ENCODE measurements at regions not wholly inside any gene's neighbourhood (a gene's known extent, or its start where the extent isn't known, plus 50 kb on each side); places are given as distances from the start of the nearest gene placed in this dataset.
"Not testable (repeated sequence)": the region's sequence is repeated elsewhere in the genome, so short reads cannot be mapped to it uniquely, and the experiment has no call there.

DNA sequence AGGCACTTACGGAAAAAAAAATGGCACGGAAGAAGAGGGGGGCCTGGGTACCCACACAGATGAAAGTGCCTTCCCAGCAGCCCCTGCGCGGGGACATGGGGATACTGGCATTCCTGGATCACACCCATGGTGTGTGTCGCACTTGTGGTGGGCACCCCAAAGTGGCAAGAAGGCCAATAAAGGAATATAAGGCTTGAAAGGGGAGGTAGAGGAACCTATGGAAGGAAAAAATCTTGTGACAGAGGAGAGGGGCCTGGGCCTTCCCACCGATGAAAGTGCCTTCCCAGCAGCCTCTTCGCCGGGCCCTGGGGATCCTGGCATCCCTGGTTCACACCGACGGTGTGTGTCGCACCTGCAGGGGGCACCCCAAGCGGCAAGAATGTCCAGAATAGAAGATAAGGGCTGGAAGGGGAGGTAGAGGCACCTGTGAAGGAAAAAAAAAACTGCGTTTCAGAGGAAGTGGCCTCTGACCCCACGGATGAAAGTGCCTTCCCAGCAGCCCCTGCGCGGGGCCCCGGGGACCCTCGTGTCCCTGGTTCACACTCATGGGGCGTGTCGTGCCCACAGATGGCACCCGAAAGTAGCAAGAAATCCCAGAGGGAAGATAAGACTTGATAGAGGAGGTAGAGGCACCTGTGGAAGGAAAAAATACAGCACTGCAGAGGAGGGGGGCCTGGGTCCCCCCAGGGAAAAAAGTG is 284.0 kb downstream of the ALG10 start:
- no peak for DNase-seq (ENCODE audit: low spot score)
- Histone ChIP-seq H3K4me3 (no peak overlapping the region), H3K27ac (no peak overlapping the region)
- TF ChIP-seq, protein P1, sequence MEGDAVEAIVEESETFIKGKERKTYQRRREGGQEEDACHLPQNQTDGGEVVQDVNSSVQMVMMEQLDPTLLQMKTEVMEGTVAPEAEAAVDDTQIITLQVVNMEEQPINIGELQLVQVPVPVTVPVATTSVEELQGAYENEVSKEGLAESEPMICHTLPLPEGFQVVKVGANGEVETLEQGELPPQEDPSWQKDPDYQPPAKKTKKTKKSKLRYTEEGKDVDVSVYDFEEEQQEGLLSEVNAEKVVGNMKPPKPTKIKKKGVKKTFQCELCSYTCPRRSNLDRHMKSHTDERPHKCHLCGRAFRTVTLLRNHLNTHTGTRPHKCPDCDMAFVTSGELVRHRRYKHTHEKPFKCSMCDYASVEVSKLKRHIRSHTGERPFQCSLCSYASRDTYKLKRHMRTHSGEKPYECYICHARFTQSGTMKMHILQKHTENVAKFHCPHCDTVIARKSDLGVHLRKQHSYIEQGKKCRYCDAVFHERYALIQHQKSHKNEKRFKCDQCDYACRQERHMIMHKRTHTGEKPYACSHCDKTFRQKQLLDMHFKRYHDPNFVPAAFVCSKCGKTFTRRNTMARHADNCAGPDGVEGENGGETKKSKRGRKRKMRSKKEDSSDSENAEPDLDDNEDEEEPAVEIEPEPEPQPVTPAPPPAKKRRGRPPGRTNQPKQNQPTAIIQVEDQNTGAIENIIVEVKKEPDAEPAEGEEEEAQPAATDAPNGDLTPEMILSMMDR (IDR thresholded peaks at IDR 0.05) = no peak

DNA sequence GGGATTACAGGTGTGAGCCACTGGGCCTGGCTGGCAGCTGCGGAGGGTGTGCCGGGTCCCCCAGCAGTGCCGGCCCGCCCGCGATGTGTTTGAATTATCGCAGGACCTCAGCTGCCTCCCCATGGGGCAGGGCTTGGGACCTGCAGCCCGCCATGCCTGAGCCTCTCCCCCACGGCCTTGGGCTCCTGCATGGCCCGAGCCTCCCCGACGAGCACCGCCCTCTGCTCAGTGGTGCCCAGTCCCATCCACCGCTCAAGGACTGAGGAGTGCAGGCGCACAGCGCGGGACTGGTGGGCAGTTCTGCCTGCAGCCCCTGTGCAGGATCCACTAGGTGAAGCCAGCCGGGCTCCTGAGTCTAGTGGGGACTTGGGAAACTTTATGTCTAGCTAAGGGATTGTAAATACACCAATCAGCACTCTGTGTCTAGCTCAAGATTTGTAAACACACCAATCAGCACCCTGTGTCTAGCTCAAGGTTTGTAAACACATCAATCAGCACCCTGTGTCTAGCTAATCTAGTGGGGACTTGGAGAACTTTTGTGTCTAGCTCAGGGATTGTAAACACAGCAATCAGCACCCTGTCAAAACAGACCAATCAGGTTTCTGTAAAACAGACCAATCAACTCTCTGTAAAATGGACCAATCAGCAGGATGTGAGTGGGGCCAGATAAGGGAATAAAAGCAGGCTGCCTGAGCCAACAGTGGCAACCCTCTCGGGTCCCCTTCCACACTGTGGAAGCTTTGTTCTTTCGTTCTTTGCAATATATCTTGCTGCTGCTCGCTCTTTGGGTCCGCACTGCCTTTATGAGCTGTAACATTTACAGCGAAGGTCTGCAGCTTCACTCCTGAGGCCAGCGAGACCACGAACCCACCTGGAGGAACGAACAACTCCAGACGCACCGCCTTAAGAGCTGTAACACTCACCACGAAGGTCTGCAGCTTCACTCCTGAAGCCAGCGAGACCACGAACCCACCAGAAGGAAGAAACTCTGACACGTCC is 287.8 kb downstream of the ALG10 start:
- H3K27ac ChIP-seq; DNase-seq (ENCODE audit: low spot score); H3K4me3 ChIP-seq: not testable (repeated sequence)

DNA sequence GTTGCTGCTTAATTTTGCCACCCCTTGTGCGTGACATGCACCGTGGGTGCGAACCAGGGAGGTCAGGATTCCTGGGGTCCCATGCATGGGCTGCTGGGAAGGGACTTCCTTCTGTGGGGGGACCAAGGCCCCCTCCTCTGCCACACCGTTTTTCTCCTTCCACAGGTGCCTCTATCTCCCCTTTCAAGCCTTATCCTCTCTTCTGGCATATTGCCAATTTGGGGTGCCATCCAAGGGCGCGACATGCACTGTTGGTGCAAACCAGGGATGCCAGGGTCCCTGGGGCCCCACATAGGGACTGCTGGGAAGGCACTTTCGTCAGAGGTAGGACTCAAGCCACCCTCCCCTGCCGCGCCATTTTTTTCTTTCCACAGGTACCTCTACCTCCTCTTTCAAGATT is 289.0 kb downstream of the ALG10 start:
- Histone ChIP-seq H3K4me3 (no peak overlapping the region), H3K27ac (no peak overlapping the region)
- no peak for DNase-seq (ENCODE audit: low spot score)
- TF ChIP-seq, protein P1 (IDR thresholded peaks at IDR 0.05) = no peak

DNA sequence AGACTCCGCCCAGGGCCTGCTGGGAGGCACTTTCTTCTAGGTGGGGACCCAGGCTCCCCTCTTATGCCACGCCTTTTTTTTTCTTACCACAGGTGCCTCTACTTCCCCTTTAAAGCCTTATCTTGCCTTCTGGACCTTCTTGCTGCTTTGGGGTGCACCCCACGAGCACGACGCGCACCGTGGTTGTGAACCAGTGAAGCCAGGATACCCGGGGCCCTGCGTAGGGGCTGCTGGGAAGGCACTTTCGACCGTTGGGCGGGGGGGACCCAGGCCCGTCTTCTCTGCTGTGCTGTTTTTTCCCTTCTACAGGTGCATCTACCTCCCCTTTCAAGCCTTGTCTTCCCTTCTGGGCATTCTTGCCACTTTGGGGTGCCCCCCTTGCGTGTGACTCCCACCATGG is 305.4 kb downstream of the ALG10 start:
- Histone ChIP-seq H3K4me3 (no peak overlapping the region), H3K27ac (no peak overlapping the region)
- TF ChIP-seq, protein P1 (IDR thresholded peaks at IDR 0.05) = no peak
- no peak for DNase-seq (ENCODE audit: low spot score)

DNA sequence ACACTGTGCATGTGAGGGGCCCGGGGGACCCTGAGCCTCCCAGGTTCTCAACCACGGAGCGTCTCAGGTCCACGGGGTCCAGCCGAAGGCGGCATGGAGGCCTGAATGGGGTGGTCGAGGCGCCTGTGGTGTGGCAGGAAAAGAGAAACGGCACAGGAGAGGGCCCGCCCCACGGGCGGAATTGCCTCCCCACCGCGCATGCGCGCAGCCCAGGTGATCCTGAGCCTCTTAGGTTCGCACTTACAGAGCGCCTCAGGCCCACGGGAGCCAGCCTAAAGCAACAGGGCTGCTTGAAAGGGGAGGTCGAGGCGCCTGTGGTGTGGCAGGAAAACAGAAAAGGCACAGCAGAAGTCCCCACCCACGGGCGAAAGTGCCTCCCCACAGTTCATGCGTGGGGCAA is 311.0 kb downstream of the ALG10 start:
- no peak for DNase-seq (ENCODE audit: low spot score)
- TF ChIP-seq, protein P1 (IDR thresholded peaks at IDR 0.05) = no peak
- H3K27ac ChIP-seq = no peak overlapping the region
- H3K4me3 ChIP-seq = no peak overlapping the region

DNA sequence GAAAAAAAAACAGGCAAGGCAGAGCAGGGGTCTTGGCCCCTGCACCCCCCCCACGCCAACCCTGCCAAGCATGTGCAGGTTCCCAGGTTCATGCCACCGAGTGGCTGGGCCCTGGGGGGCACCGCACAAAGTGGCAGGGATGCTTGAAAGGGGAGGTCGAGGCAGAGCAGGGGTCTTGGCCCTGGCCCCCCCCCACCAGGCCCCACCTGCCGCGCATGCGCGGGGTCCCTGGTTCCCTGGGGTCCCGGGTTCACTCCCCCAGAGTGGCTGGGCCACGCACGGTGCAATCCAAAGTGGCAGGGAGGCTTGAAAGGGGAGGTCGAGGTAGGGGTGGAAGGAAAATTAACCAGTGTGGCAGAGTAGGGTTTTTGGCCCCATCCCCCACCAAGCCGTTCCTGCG is 312.2 kb downstream of the ALG10 start:
- no peak overlapping the region for H3K27ac ChIP-seq
- DNase-seq (ENCODE audit: low spot score) = no peak
- no peak overlapping the region for H3K4me3 ChIP-seq
- TF ChIP-seq, protein P1 (IDR thresholded peaks at IDR 0.05) = no peak

DNA sequence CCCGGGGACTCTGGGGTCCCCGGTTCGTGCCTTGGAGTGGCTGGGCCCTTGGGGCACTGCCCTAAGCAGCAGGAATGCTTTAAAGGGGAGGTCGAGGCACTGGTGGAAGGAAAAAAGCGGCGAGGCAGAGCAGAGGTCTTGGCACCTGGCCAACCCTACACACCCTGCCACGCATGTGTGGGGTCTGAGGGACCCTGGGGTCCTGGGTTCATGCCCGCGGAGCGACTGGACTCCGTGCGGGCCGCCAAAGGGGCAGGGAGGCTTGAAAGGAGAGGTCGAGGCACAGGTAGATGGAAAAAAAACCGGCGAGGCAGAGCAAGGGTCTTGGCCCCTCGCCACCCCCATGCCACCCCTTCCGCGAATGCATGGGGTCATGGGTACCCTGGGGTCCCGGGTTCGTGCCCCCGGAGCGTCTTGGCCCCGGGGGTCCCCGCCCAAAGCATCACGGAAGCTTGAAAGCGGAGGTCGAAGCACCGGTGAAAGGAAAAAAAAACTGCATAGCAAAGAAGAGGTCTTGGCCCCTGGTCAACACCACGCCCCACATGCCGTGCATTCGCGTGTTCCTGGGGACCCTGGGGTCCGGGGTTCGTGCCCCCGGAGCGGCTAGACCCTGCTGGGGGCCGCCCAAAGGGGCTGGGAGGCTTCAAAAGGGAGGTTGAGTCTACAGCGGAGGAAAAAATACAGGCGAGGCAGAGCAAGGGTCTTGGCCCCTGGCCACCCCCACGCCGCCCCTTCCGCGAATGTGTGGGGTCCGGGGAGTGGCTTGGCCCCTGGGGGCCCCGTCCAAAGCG is 312.9 kb downstream of the ALG10 start:
- no peak overlapping the region for H3K4me3 ChIP-seq
- TF ChIP-seq, protein P1 (IDR thresholded peaks at IDR 0.05) = no peak
- no peak for DNase-seq (ENCODE audit: low spot score)
- H3K27ac ChIP-seq = no peak overlapping the region

Data from coronary artery (tissue), 2 donors.